ENCODE measurements at regions not wholly inside any gene's neighbourhood (a gene's known extent, or its start where the extent isn't known, plus 50 kb on each side); places are given as distances from the start of the nearest gene placed in this dataset.

- H3K27me3 ChIP-seq (ENCODE audit: control insufficient read depth in 1 of 2, insufficient read depth in 2 of 2, low read length in 2 of 2): no peaks in the 10 kb centered on the region
- no peaks in the 10 kb centered on the region for H3K9me3 ChIP-seq (ENCODE audit: control insufficient read depth in 1 of 2, low read length in 2 of 2)
- H3K9ac ChIP-seq (ENCODE audit: low read depth in 1 of 2, low read length in 2 of 2): no peak overlapping the region
- H3K36me3 ChIP-seq (ENCODE audit: control insufficient read depth in 1 of 2, insufficient read depth in 2 of 2, low read length in 2 of 2): no peaks in the 10 kb centered on the region
- H3K4me1 ChIP-seq (ENCODE audit: control insufficient read depth in 1 of 2, insufficient read depth in 2 of 2, low read length in 2 of 2): no peaks in the 10 kb centered on the region
- no peak overlapping the region for H3K4me3 ChIP-seq (ENCODE audit: low read depth in 1 of 2, low read length in 2 of 2)
- no peak overlapping the region for H3K27ac ChIP-seq (ENCODE audit: low read depth, low read length)
Observed at GRCh38 chr18:77501266-77501665, 251.6 kb downstream of the GALR1 start.

GRCh38 chr18:77505499-77505898, 255.9 kb downstream of the GALR1 start:
- H3K4me1 ChIP-seq (ENCODE audit: control insufficient read depth in 1 of 2, insufficient read depth in 2 of 2, low read length in 2 of 2): no peaks in the 10 kb centered on the region
- H3K4me3 ChIP-seq (ENCODE audit: low read depth in 1 of 2, low read length in 2 of 2): no peak overlapping the region
- no peaks in the 10 kb centered on the region for H3K27me3 ChIP-seq (ENCODE audit: control insufficient read depth in 1 of 2, insufficient read depth in 2 of 2, low read length in 2 of 2)
- no peak overlapping the region for H3K9ac ChIP-seq (ENCODE audit: low read depth in 1 of 2, low read length in 2 of 2)
- no peak overlapping the region for H3K27ac ChIP-seq (ENCODE audit: low read depth, low read length)
- no peaks in the 10 kb centered on the region for H3K9me3 ChIP-seq (ENCODE audit: control insufficient read depth in 1 of 2, low read length in 2 of 2)
- H3K36me3 ChIP-seq (ENCODE audit: control insufficient read depth in 1 of 2, insufficient read depth in 2 of 2, low read length in 2 of 2): no peaks in the 10 kb centered on the region

- Histone ChIP-seq H3K36me3 (ENCODE audit: control insufficient read depth in 1 of 2, insufficient read depth in 2 of 2, low read length in 2 of 2) (no peaks in the 10 kb centered on the region), H3K9ac (ENCODE audit: low read depth in 1 of 2, low read length in 2 of 2) (no peak overlapping the region), H3K27ac (ENCODE audit: low read depth, low read length) (no peak overlapping the region), H3K9me3 (ENCODE audit: control insufficient read depth in 1 of 2, low read length in 2 of 2) (no peaks in the 10 kb centered on the region), H3K4me1 (ENCODE audit: control insufficient read depth in 1 of 2, insufficient read depth in 2 of 2, low read length in 2 of 2) (no peaks in the 10 kb centered on the region), H3K27me3 (ENCODE audit: control insufficient read depth in 1 of 2, insufficient read depth in 2 of 2, low read length in 2 of 2) (no peaks in the 10 kb centered on the region), H3K4me3 (ENCODE audit: low read depth in 1 of 2, low read length in 2 of 2) (no peak overlapping the region)
Observed at GRCh38 chr18:77512152-77512551, 262.5 kb downstream of the GALR1 start.

- Histone ChIP-seq H3K27me3 (ENCODE audit: control insufficient read depth in 1 of 2, insufficient read depth in 2 of 2, low read length in 2 of 2) (no peaks in the 10 kb centered on the region), H3K9me3 (ENCODE audit: control insufficient read depth in 1 of 2, low read length in 2 of 2) (peaks cover 0 to 11% of the 10 kb centered on the region in 2 donors), H3K4me1 (ENCODE audit: control insufficient read depth in 1 of 2, insufficient read depth in 2 of 2, low read length in 2 of 2) (no peaks in the 10 kb centered on the region), H3K36me3 (ENCODE audit: control insufficient read depth in 1 of 2, insufficient read depth in 2 of 2, low read length in 2 of 2) (no peaks in the 10 kb centered on the region), H3K4me3 (ENCODE audit: low read depth in 1 of 2, low read length in 2 of 2) (no peak overlapping the region), H3K9ac (ENCODE audit: low read depth in 1 of 2, low read length in 2 of 2) (no peak overlapping the region), H3K27ac (ENCODE audit: low read depth, low read length) (no peak overlapping the region)
Observed at GRCh38 chr18:77517901-77518300, 268.3 kb downstream of the GALR1 start.

GRCh38 chr18:77520767-77521166, 271.1 kb downstream of the GALR1 start:
- no peak overlapping the region for H3K27ac ChIP-seq (ENCODE audit: low read depth, low read length)
- H3K27me3 ChIP-seq (ENCODE audit: control insufficient read depth in 1 of 2, insufficient read depth in 2 of 2, low read length in 2 of 2): no peaks in the 10 kb centered on the region
- H3K9ac ChIP-seq (ENCODE audit: low read depth in 1 of 2, low read length in 2 of 2): no peak overlapping the region
- peaks cover 0 to 11% of the 10 kb centered on the region in 2 donors for H3K9me3 ChIP-seq (ENCODE audit: control insufficient read depth in 1 of 2, low read length in 2 of 2)
- H3K36me3 ChIP-seq (ENCODE audit: control insufficient read depth in 1 of 2, insufficient read depth in 2 of 2, low read length in 2 of 2): no peaks in the 10 kb centered on the region
- H3K4me1 ChIP-seq (ENCODE audit: control insufficient read depth in 1 of 2, insufficient read depth in 2 of 2, low read length in 2 of 2): no peaks in the 10 kb centered on the region
- no peak overlapping the region for H3K4me3 ChIP-seq (ENCODE audit: low read depth in 1 of 2, low read length in 2 of 2)

- H3K27ac ChIP-seq (ENCODE audit: low read depth, low read length): no peak overlapping the region
- H3K4me3 ChIP-seq (ENCODE audit: low read depth in 1 of 2, low read length in 2 of 2): no peak overlapping the region
- no peaks in the 10 kb centered on the region for H3K4me1 ChIP-seq (ENCODE audit: control insufficient read depth in 1 of 2, insufficient read depth in 2 of 2, low read length in 2 of 2)
- no peaks in the 10 kb centered on the region for H3K27me3 ChIP-seq (ENCODE audit: control insufficient read depth in 1 of 2, insufficient read depth in 2 of 2, low read length in 2 of 2)
- H3K9me3 ChIP-seq (ENCODE audit: control insufficient read depth in 1 of 2, low read length in 2 of 2): peaks cover 5 to 19% of the 10 kb centered on the region in 2 donors
- H3K36me3 ChIP-seq (ENCODE audit: control insufficient read depth in 1 of 2, insufficient read depth in 2 of 2, low read length in 2 of 2): no peaks in the 10 kb centered on the region
- H3K9ac ChIP-seq (ENCODE audit: low read depth in 1 of 2, low read length in 2 of 2): no peak overlapping the region
Observed at GRCh38 chr18:77522051-77522675, 272.5 kb downstream of the GALR1 start.

GRCh38 chr18:77524909-77525308, 275.3 kb downstream of the GALR1 start:
- H3K9ac ChIP-seq (ENCODE audit: low read depth in 1 of 2, low read length in 2 of 2): no peak overlapping the region
- no peaks in the 10 kb centered on the region for H3K36me3 ChIP-seq (ENCODE audit: control insufficient read depth in 1 of 2, insufficient read depth in 2 of 2, low read length in 2 of 2)
- H3K9me3 ChIP-seq (ENCODE audit: control insufficient read depth in 1 of 2, low read length in 2 of 2): peaks cover 5 to 11% of the 10 kb centered on the region in 2 donors
- no peak overlapping the region for H3K4me3 ChIP-seq (ENCODE audit: low read depth in 1 of 2, low read length in 2 of 2)
- H3K27ac ChIP-seq (ENCODE audit: low read depth, low read length): no peak overlapping the region
- H3K4me1 ChIP-seq (ENCODE audit: control insufficient read depth in 1 of 2, insufficient read depth in 2 of 2, low read length in 2 of 2): no peaks in the 10 kb centered on the region
- H3K27me3 ChIP-seq (ENCODE audit: control insufficient read depth in 1 of 2, insufficient read depth in 2 of 2, low read length in 2 of 2): no peaks in the 10 kb centered on the region

GRCh38 chr18:77526962-77527361, 277.3 kb downstream of the GALR1 start:
- peaks cover 5 to 11% of the 10 kb centered on the region in 2 donors for H3K9me3 ChIP-seq (ENCODE audit: control insufficient read depth in 1 of 2, low read length in 2 of 2)
- no peaks in the 10 kb centered on the region for H3K4me1 ChIP-seq (ENCODE audit: control insufficient read depth in 1 of 2, insufficient read depth in 2 of 2, low read length in 2 of 2)
- H3K27me3 ChIP-seq (ENCODE audit: control insufficient read depth in 1 of 2, insufficient read depth in 2 of 2, low read length in 2 of 2): no peaks in the 10 kb centered on the region
- no peaks in the 10 kb centered on the region for H3K36me3 ChIP-seq (ENCODE audit: control insufficient read depth in 1 of 2, insufficient read depth in 2 of 2, low read length in 2 of 2)
- no peak overlapping the region for H3K9ac ChIP-seq (ENCODE audit: low read depth in 1 of 2, low read length in 2 of 2)
- no peak overlapping the region for H3K27ac ChIP-seq (ENCODE audit: low read depth, low read length)
- no peak overlapping the region for H3K4me3 ChIP-seq (ENCODE audit: low read depth in 1 of 2, low read length in 2 of 2)

- peaks cover 5 to 11% of the 10 kb centered on the region in 2 donors for H3K9me3 ChIP-seq (ENCODE audit: control insufficient read depth in 1 of 2, low read length in 2 of 2)
- no peak overlapping the region for H3K9ac ChIP-seq (ENCODE audit: low read depth in 1 of 2, low read length in 2 of 2)
- no peak overlapping the region for H3K27ac ChIP-seq (ENCODE audit: low read depth, low read length)
- H3K36me3 ChIP-seq (ENCODE audit: control insufficient read depth in 1 of 2, insufficient read depth in 2 of 2, low read length in 2 of 2): no peaks in the 10 kb centered on the region
- H3K4me3 ChIP-seq (ENCODE audit: low read depth in 1 of 2, low read length in 2 of 2): no peak overlapping the region
- no peaks in the 10 kb centered on the region for H3K4me1 ChIP-seq (ENCODE audit: control insufficient read depth in 1 of 2, insufficient read depth in 2 of 2, low read length in 2 of 2)
- no peaks in the 10 kb centered on the region for H3K27me3 ChIP-seq (ENCODE audit: control insufficient read depth in 1 of 2, insufficient read depth in 2 of 2, low read length in 2 of 2)
Observed at GRCh38 chr18:77528872-77529271, 279.2 kb downstream of the GALR1 start.

- Histone ChIP-seq H3K27ac (ENCODE audit: low read depth, low read length) (no peak overlapping the region), H3K4me1 (ENCODE audit: control insufficient read depth in 1 of 2, insufficient read depth in 2 of 2, low read length in 2 of 2) (no peaks in the 10 kb centered on the region), H3K36me3 (ENCODE audit: control insufficient read depth in 1 of 2, insufficient read depth in 2 of 2, low read length in 2 of 2) (no peaks in the 10 kb centered on the region), H3K9me3 (ENCODE audit: control insufficient read depth in 1 of 2, low read length in 2 of 2) (peaks cover 5 to 11% of the 10 kb centered on the region in 2 donors), H3K27me3 (ENCODE audit: control insufficient read depth in 1 of 2, insufficient read depth in 2 of 2, low read length in 2 of 2) (no peaks in the 10 kb centered on the region), H3K9ac (ENCODE audit: low read depth in 1 of 2, low read length in 2 of 2) (no peak overlapping the region), H3K4me3 (ENCODE audit: low read depth in 1 of 2, low read length in 2 of 2) (no peak overlapping the region)
Observed at GRCh38 chr18:77529492-77530176, 280.0 kb downstream of the GALR1 start.

Measured in duodenal mucosa (tissue), 2 donors.